H1 (cell line): ENCODE measurements at regions not wholly inside any gene's neighbourhood (a gene's known extent, or its start where the extent isn't known, plus 50 kb on each side); places are given as distances from the start of the nearest gene placed in this dataset.

Experiments
- SIN3A ChIP-seq, 2 experiments: IDR thresholded peaks in 1 of 2; conservative IDR thresholded peaks in 1 of 2; 2 replicates each; pipeline ENCODE4 v1.6.1; 2011 to 2012; ENCODE audit warnings: low read length in 2 of 2, improper control_type of control experiment in 1 of 2, low read depth in 1 of 2, mild to moderate bottlenecking in 1 of 2

- TF ChIP-seq SIN3A (conservative IDR thresholded peaks at IDR 0.05 in 1 of 2, IDR thresholded peaks at IDR 0.05 in 1 of 2; ENCODE audit: low read depth in 1 of 2, low read length in 2 of 2), result no peak
Observed at GRCh38 chr9:119501374-119501773, 132.1 kb upstream of the BRINP1 start (continued).
